ENCODE measurements at regions not wholly inside any gene's neighbourhood (a gene's known extent, or its start where the extent isn't known, plus 50 kb on each side); places are given as distances from the start of the nearest gene placed in this dataset.
"Not testable (repeated sequence)": the region's sequence is repeated elsewhere in the genome, so short reads cannot be mapped to it uniquely, and the experiment has no call there.

- DNase-seq: no peak
Measured at GRCh38 chr5:18378066-18378465, 743.8 kb downstream of the TAF11L14 start.

- no peak for DNase-seq
Measured at GRCh38 chr5:18379189-18379588, 744.9 kb downstream of the TAF11L14 start.

GRCh38 chr5:18380729-18381362 lies 746.6 kb downstream of the TAF11L14 start:
- no peak for DNase-seq

- peak; percentile 71 for DNase-seq
Measured at GRCh38 chr5:18393565-18394442, 759.5 kb downstream of the TAF11L14 start.

- DNase-seq: no peak
Measured at GRCh38 chr5:18394443-18394804, 760.2 kb downstream of the TAF11L14 start.

- no peak for DNase-seq
Measured at GRCh38 chr5:18395126-18396110, 761.2 kb downstream of the TAF11L14 start.

GRCh38 chr5:18397371-18397770 lies 763.1 kb downstream of the TAF11L14 start:
- DNase-seq: no peak

GRCh38 chr5:18397891-18398290 lies 763.6 kb downstream of the TAF11L14 start:
- no peak for DNase-seq

GRCh38 chr5:18399461-18400327 lies 765.4 kb downstream of the TAF11L14 start:
- DNase-seq: not testable (repeated sequence)

- DNase-seq: no peak
Measured at GRCh38 chr5:18403141-18403540, 768.9 kb downstream of the TAF11L14 start.

- DNase-seq: no peak
Measured at GRCh38 chr5:18403941-18404438, 769.7 kb downstream of the TAF11L14 start.

GRCh38 chr5:18420711-18421110 lies 786.5 kb downstream of the TAF11L14 start:
- DNase-seq: no peak

- DNase-seq: no peak
Measured at GRCh38 chr5:18433336-18433735, 799.1 kb downstream of the TAF11L14 start.

- no peak for DNase-seq
Measured at GRCh38 chr5:18438126-18438525, 803.9 kb downstream of the TAF11L14 start.

- no peak for DNase-seq
Measured at GRCh38 chr5:18455521-18455920, 821.3 kb downstream of the TAF11L14 start.

- DNase-seq: no peak
Measured at GRCh38 chr5:18457255-18457654, 823.0 kb downstream of the TAF11L14 start.

- no peak for DNase-seq
Measured at GRCh38 chr5:18461766-18462165, 827.5 kb downstream of the TAF11L14 start.

GRCh38 chr5:18465833-18466681 lies 831.8 kb downstream of the TAF11L14 start:
- DNase-seq: peak; percentile 64

GRCh38 chr5:18466731-18467130 lies 832.5 kb downstream of the TAF11L14 start:
- no peak for DNase-seq

GRCh38 chr5:18471791-18472190 lies 837.5 kb downstream of the TAF11L14 start:
- DNase-seq: not testable (repeated sequence)

- no peak for DNase-seq
Measured at GRCh38 chr5:18483451-18483850, 849.2 kb downstream of the TAF11L14 start.

Measured in stimulated activated CD8-positive, alpha-beta memory T cell treated with anti-CD3 and anti-CD28 coated beads, Interleukin-4, amount 100 ng/mL, for 48 hours (primary cell).